K562 (cell line): ENCODE measurements at regions not wholly inside any gene's neighbourhood (a gene's known extent, or its start where the extent isn't known, plus 50 kb on each side); places are given as distances from the start of the nearest gene placed in this dataset.
A peak's percentile ranks its signal among the peaks of the same experiment; 100 is the strongest.
"Not testable (repeated sequence)": the region's sequence is repeated elsewhere in the genome, so short reads cannot be mapped to it uniquely, and the experiment has no call there.

Experiments used
- ATAC-seq: fragments of 200-7000 bp; cut with Tn5 transposase; 3 replicates; pipeline ENCODE4 v1.9.1; 2020; ENCODE audit warnings: moderate library complexity
- BruUV-seq: library from RNA; stranded (reverse); fragments of 400-500 nt; replicated peaks from 2 replicates; lab custom pipeline; 2021; lab: Mats Ljungman, UMichigan
- CTCF ChIA-PET: fragments of 300-600 bp; formaldehyde crosslinking; extraction: SDS; loops from one replicate; lab custom pipeline; 2021; ENCODE audit warnings: low intra/inter-chr PET ratio; lab: Yijun Ruan, JAX
- POLR2A ChIA-PET: fragments of 300-600, 350-650 bp; sonication (Branson Sonifier 250); formaldehyde crosslinking; extraction: SDS; loops from one replicate; lab custom pipeline; 2021; ENCODE audit warnings: antibody characterized with exemption, inconsistent platforms; lab: Yijun Ruan, JAX
- DNase-seq, 4 experiments: peaks; one replicate each; pipeline versions ENCODE4 v3.0.0 to v3.0.0-alpha.2; 2011 to 2018; ENCODE audit warnings: low spot score in 3 of 4, mixed read lengths in 3 of 4; ENCODE audit errors: extremely low read depth in 1 of 4
- FAIRE-seq: peaks from 2 replicates; lab custom pipeline; 2011; peaks lifted over from hg19 to GRCh38; lab: Jason Lieb, UNC
- H2AFZ ChIP-seq: 2 replicates; pipeline ENCODE4 v1.6.0; 2011; ENCODE audit warnings: low read depth, low read length, control low read depth, inconsistent platforms
- H3K27ac ChIP-seq: fragments of 200-600 bp; 3 replicates; pipeline ENCODE4 v1.8.0; 2011; ENCODE audit warnings: low read depth, mild to moderate bottlenecking, control low read depth, inconsistent platforms, low read length, moderate library complexity, mixed read lengths; ENCODE audit errors: extremely low read depth
- H3K27me3 ChIP-seq, 2 experiments: fragments of 300-600 bp in 1 of 2; 2 replicates in 1 of 2; 3 replicates in 1 of 2; pipeline versions ENCODE4 v1.6.0 to v1.8.0; 2011; ENCODE audit warnings: inconsistent platforms in 2 of 2, low read length in 2 of 2, mild to moderate bottlenecking in 1 of 2, mixed read lengths in 1 of 2, moderate library complexity in 1 of 2; ENCODE audit not compliant: control insufficient read depth in 2 of 2, insufficient read depth in 2 of 2
- H3K36me3 ChIP-seq: fragments of 300-600 bp; 3 replicates; pipeline ENCODE4 v1.8.0; 2011; ENCODE audit warnings: mild to moderate bottlenecking, low read length, inconsistent platforms; ENCODE audit not compliant: control insufficient read depth, insufficient read depth
- H3K4me1 ChIP-seq, 2 experiments: fragments of 200-600 bp in 1 of 2; replicated peaks in 1 of 2; 2 replicates in 1 of 2; 3 replicates in 1 of 2; pipeline versions ENCODE4 v1.5.1 to v1.8.0; 2011; ENCODE audit warnings: inconsistent platforms in 2 of 2, low read length in 2 of 2, mild to moderate bottlenecking in 1 of 2, mixed read lengths in 1 of 2, moderate library complexity in 1 of 2; ENCODE audit not compliant: control insufficient read depth in 2 of 2, insufficient read depth in 2 of 2
- H3K4me2 ChIP-seq: 2 replicates; pipeline ENCODE4 v1.6.1; 2011; ENCODE audit warnings: low read length, control low read depth, inconsistent platforms, mixed read lengths; ENCODE audit not compliant: insufficient read depth
- H3K4me3 ChIP-seq: fragments of 200-600 bp; sonication (generic), shearing (Covaris generic); 2 replicates; pipeline ENCODE4 v1.5.1; 2016; ENCODE audit warnings: control low read depth, inconsistent platforms
- H3K79me2 ChIP-seq: fragments of 200-600 bp; 3 replicates; pipeline ENCODE4 v1.8.0; 2011; ENCODE audit warnings: low read length, inconsistent platforms; ENCODE audit not compliant: control insufficient read depth, insufficient read depth
- H3K9ac ChIP-seq, 2 experiments: 2 replicates each; pipeline versions ENCODE4 v1.6.0 to v1.6.1; 2011; ENCODE audit warnings: low read depth in 2 of 2, low read length in 2 of 2, control low read depth in 1 of 2, inconsistent platforms in 1 of 2, mild to moderate bottlenecking in 1 of 2, mixed read lengths in 1 of 2; ENCODE audit not compliant: insufficient read depth in 1 of 2
- H3K9me1 ChIP-seq: one replicate; pipeline ENCODE4 v1.6.0; 2011; ENCODE audit warnings: inconsistent platforms, mild to moderate bottlenecking, low read length, moderate library complexity; ENCODE audit not compliant: control insufficient read depth, insufficient read depth
- H3K9me3 ChIP-seq: replicated peaks from 2 replicates; pipeline ENCODE4 v1.5.1; 2011; ENCODE audit warnings: low read depth, low read length, inconsistent platforms; ENCODE audit not compliant: control insufficient read depth, insufficient read depth
- H4K20me1 ChIP-seq: replicated peaks from 2 replicates; pipeline ENCODE4 v1.6.1; 2011; ENCODE audit warnings: low read length, inconsistent platforms, mixed read lengths; ENCODE audit not compliant: control insufficient read depth, insufficient read depth
- CEBPB ChIP-seq: fragments of 450-650 bp; IDR thresholded peaks from 2 replicates; pipeline ENCODE4 v1.6.1; 2016; ENCODE audit warnings: missing genetic modification characterization, missing compliant biosample characterization
- CEBPG ChIP-seq, 3 experiments: fragments of 200-800 bp in 1 of 3; sonication (Bioruptor generic) in 1 of 3; sonication (generic) in 1 of 3; formaldehyde crosslinking in 1 of 3; IDR thresholded peaks in 2 of 3; conservative IDR thresholded peaks in 1 of 3; 2 replicates each; pipeline versions ENCODE4 v1.6.1 to v1.8.0; 2016 to 2022; ENCODE audit warnings: missing compliant biosample characterization in 2 of 3, missing genetic modification characterization in 2 of 3, mild to moderate bottlenecking in 1 of 3, missing genetic modification reagents in 1 of 3
- GABPB2 ChIP-seq: fragments of 250-450 bp; sonication (Bioruptor Pico); conservative IDR thresholded peaks from 2 replicates; pipeline ENCODE4 v1.5.1; 2021; ENCODE audit warnings: mild to moderate bottlenecking
- HOXB6 ChIP-seq: fragments of 250-450 bp; sonication (Bioruptor Pico); IDR thresholded peaks from 2 replicates; pipeline ENCODE4 v1.5.1; 2022; ENCODE audit warnings: mild to moderate bottlenecking, borderline replicate concordance
- MEF2D ChIP-seq: conservative IDR thresholded peaks from 2 replicates; pipeline ENCODE4 v1.6.1; 2016; ENCODE audit warnings: low read depth, missing genetic modification characterization, missing compliant biosample characterization
- MYNN ChIP-seq, 2 experiments: sonication (generic); formaldehyde crosslinking in 1 of 2; IDR thresholded peaks; 2 replicates each; pipeline versions ENCODE4 v1.5.0 to v1.6.1; 2016 to 2020; ENCODE audit warnings: antibody characterized with exemption in 1 of 2, missing genetic modification reagents in 1 of 2
- TAF7 ChIP-seq: fragments of 450-650 bp; IDR thresholded peaks from 2 replicates; pipeline ENCODE4 v1.6.1; 2016; ENCODE audit warnings: missing genetic modification characterization, missing compliant biosample characterization
- TCF7L2 ChIP-seq: fragments of 150-350 bp; IDR thresholded peaks from 2 replicates; pipeline ENCODE4 v1.6.1; 2016; ENCODE audit warnings: low read depth, mild to moderate bottlenecking, low read length, moderate library complexity
- THRAP3 ChIP-seq: fragments of 450-650 bp; IDR thresholded peaks from 2 replicates; pipeline ENCODE4 v1.6.1; 2016; ENCODE audit warnings: mild to moderate bottlenecking, inconsistent platforms, borderline replicate concordance
- ZFP30 ChIP-seq: fragments of 250-450 bp; sonication (Bioruptor Pico); IDR thresholded peaks from 2 replicates; pipeline ENCODE4 v1.8.0; 2022; ENCODE audit warnings: moderate library complexity, mild to moderate bottlenecking, inconsistent platforms, borderline replicate concordance
- ZNF121 ChIP-seq: sonication (generic); formaldehyde crosslinking; conservative IDR thresholded peaks from 2 replicates; pipeline ENCODE4 v1.8.0; 2022; ENCODE audit warnings: missing genetic modification reagents
- ZNF785 ChIP-seq: fragments of 250-450 bp; sonication (Bioruptor Pico); IDR thresholded peaks from 2 replicates; pipeline ENCODE4 v1.4.0; 2020; ENCODE audit warnings: mild to moderate bottlenecking
- WGBS: fragments of 100-300 bp; shearing (Covaris generic); methylation state at CpG from one replicate; pipeline ENCODE4 v1.1.6; 2016; ENCODE audit warnings: low coverage, mixed read lengths; ENCODE audit not compliant: insufficient coverage; ENCODE audit errors: missing lambda C conversion rate; 5-methylcytosine and 5-hydroxymethylcytosine counted together
- in situ Hi-C: fragments of 300-500 bp; cut with MboI; formaldehyde crosslinking; loops from 4 replicates; pipeline ENCODE4 v1.15.0; 2018; ENCODE audit warnings: inconsistent platforms, mixed read lengths
- intact Hi-C: fragments of 100-400 bp; cut with micrococcal nuclease; formaldehyde crosslinking; loops from 2 replicates; pipeline ENCODE4 v1.14.2; 2022
- TF ChIP-seq, protein P1 (sequence below): sonication (generic); formaldehyde crosslinking; IDR thresholded peaks from 2 replicates; pipeline ENCODE4 v1.8.1; 2023; ENCODE audit warnings: mild to moderate bottlenecking, missing genetic modification reagents, moderate library complexity
- TF ChIP-seq, protein P2 (sequence below): fragments of 450-650 bp; IDR thresholded peaks from 2 replicates; pipeline ENCODE4 v1.6.1; 2016; ENCODE audit warnings: borderline replicate concordance

DNA sequence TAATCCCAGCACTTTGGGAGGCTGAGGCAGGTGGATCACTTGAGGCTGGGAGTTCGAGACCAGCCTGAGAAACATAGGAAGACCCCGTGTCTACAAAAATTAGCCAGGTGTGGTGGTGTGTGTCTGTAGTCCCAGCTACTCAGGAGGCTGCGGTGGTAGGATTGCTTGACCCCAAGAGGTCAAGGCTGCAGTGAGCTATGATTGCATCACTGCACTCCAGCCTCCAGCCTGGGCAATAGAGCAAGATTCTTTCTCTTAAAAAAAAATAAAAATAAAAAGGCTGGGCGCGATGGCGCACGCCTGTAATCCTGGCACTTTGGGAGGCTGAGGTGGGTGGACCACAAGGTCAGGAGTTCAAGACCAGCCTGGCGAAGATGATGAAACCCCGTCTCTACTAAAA, 119.4 kb downstream of the NPTX2 start:
- in situ Hi-C loops, H3K9ac ChIP-seq, FAIRE-seq, H3K9me1 ChIP-seq, ATAC-seq, H3K4me2 ChIP-seq, CTCF ChIA-PET, POLR2A ChIA-PET, H3K4me1 ChIP-seq, H3K79me2 ChIP-seq, H3K27ac ChIP-seq, H3K36me3 ChIP-seq, DNase-seq, BruUV-seq, H3K4me3 ChIP-seq, H4K20me1 ChIP-seq, H2AFZ ChIP-seq, intact Hi-C loops, H3K9me3 ChIP-seq: not testable (repeated sequence)
- peaks cover 12 to 39% of the 10 kb centered on the region in 2 experiments; a peak in 4 of 5 replicates for H3K27me3 ChIP-seq
- TF ChIP-seq ZNF121 (CRISPR knock-in tag) (peak; percentile 58), CEBPG (CRISPR knock-in tag; IDR thresholded peaks at IDR 0.05) (0 out of 2 replicates have a peak, but pooled peaks have one; percentile 28), CEBPG (tag; conservative IDR thresholded peaks at IDR 0.05 in 1 of 2, IDR thresholded peaks at IDR 0.05 in 1 of 2) (peak in 1 of 2 experiments; percentile 37; a peak in 2 of 4 replicates), CEBPB (peak; percentile 50)
- 1% methylated on average over 9 of the region's 9 CpGs for WGBS

DNA sequence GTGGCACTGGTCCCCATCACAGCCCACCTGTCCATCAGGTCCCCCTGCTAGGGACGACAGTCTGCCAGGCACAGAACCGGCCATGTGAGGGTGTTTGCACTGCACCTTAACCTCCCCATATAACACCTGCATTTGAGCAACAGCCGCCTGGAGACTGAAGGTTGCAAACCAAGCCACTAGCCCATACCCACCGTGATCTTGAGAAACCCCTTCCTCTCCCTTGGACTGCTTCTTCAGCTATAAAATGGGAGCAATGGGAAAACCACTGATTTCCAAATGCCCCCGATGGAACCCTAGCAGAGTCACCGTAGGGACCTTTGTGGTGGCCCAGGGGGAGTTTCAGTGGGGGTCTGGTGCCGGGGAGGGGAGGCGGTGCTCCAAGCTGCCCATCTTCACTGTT, 120.1 kb downstream of the NPTX2 start:
- Histone ChIP-seq H3K9me3 (no peaks in the 10 kb centered on the region), H3K27ac (no peak overlapping the region), H3K79me2 (no peaks in the 10 kb centered on the region), H3K4me1 (no peaks in the 10 kb centered on the region), H3K27me3 (peaks cover 13 to 45% of the 10 kb centered on the region in 2 experiments; a peak in 4 of 5 replicates), H3K4me3 (no peak overlapping the region), H3K36me3 (no peaks in the 10 kb centered on the region), H3K4me2 (no peak overlapping the region), H3K9me1 (no peaks in the 10 kb centered on the region), H2AFZ (no peak overlapping the region), H3K9ac (no peak overlapping the region), H4K20me1 (no peaks in the 10 kb centered on the region)
- ChIA-PET POLR2A (no interaction called here), CTCF (no interaction called here)
- no TSS peak for BruUV-seq
- DNase-seq (no peak), FAIRE-seq (no peak), ATAC-seq (no peak)
- intact Hi-C loops = no loop called here
- in situ Hi-C loops = no loop called here
- WGBS = 2% methylated on average over 8 of the region's 8 CpGs
- no peak for TF ChIP-seq THRAP3
- TF ChIP-seq HOXB6 (CRISPR knock-in tag) = no peak
- no peak for TF ChIP-seq GABPB2 (CRISPR knock-in tag)
- no peak for TF ChIP-seq ZFP30
- TF ChIP-seq ZNF785 (CRISPR knock-in tag) = no peak
- no peak for TF ChIP-seq MYNN (IDR thresholded peaks at IDR 0.05)
- TF ChIP-seq MYNN (CRISPR knock-in tag; IDR thresholded peaks at IDR 0.05) = no peak
- no peak for TF ChIP-seq MEF2D (tag)
- TF ChIP-seq TAF7 (tag) = no peak
- TF ChIP-seq, protein P1, sequence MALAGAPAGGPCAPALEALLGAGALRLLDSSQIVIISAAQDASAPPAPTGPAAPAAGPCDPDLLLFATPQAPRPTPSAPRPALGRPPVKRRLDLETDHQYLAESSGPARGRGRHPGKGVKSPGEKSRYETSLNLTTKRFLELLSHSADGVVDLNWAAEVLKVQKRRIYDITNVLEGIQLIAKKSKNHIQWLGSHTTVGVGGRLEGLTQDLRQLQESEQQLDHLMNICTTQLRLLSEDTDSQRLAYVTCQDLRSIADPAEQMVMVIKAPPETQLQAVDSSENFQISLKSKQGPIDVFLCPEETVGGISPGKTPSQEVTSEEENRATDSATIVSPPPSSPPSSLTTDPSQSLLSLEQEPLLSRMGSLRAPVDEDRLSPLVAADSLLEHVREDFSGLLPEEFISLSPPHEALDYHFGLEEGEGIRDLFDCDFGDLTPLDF (CRISPR knock-in tag) = no peak
- TF ChIP-seq, protein P2, sequence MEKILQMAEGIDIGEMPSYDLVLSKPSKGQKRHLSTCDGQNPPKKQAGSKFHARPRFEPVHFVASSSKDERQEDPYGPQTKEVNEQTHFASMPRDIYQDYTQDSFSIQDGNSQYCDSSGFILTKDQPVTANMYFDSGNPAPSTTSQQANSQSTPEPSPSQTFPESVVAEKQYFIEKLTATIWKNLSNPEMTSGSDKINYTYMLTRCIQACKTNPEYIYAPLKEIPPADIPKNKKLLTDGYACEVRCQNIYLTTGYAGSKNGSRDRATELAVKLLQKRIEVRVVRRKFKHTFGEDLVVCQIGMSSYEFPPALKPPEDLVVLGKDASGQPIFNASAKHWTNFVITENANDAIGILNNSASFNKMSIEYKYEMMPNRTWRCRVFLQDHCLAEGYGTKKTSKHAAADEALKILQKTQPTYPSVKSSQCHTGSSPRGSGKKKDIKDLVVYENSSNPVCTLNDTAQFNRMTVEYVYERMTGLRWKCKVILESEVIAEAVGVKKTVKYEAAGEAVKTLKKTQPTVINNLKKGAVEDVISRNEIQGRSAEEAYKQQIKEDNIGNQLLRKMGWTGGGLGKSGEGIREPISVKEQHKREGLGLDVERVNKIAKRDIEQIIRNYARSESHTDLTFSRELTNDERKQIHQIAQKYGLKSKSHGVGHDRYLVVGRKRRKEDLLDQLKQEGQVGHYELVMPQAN = no peak
- TF ChIP-seq TCF7L2 = no peak
